Natural killer cell treated with Interleukin-12 subunit alpha and Interleukin-12 subunit beta and Interleukin-15 and Interleukin-18, amount 100 ng/mL, for 72 hours (primary cell): ENCODE measurements at regions not wholly inside any gene's neighbourhood (a gene's known extent, or its start where the extent isn't known, plus 50 kb on each side); places are given as distances from the start of the nearest gene placed in this dataset.

Source experiments
- ATAC-seq, 2 donors: fragments of 150-1000 bp; cut with Tn5 transposase in 1 of 2; sonication (Bioruptor Pico), chemical (Tn5 transposase) in 1 of 2; 2 replicates each; pipeline ENCODE4 v1.10.0; 2021
- DNase-seq: peaks from one replicate; pipeline ENCODE4 v3.0.0; 2022; ENCODE audit warnings: low spot score
- H3K27ac Mint-ChIP-seq, 2 donors: 1 replicate in 1 of 2; 2 replicates in 1 of 2; pipeline ENCODE4 v1.8.0; 2022; ENCODE audit warnings: mixed read lengths in 2 of 2, mild to moderate bottlenecking in 1 of 2, moderate library complexity in 1 of 2
- H3K27me3 Mint-ChIP-seq, 2 donors: 1 replicate in 1 of 2; 2 replicates in 1 of 2; pipeline ENCODE4 v1.8.0; 2022; ENCODE audit warnings: mixed read lengths in 2 of 2
- H3K36me3 Mint-ChIP-seq: one replicate; pipeline ENCODE4 v1.8.0; 2022; ENCODE audit warnings: mixed read lengths
- H3K4me1 Mint-ChIP-seq, 2 donors: 1 replicate in 1 of 2; 2 replicates in 1 of 2; pipeline ENCODE4 v1.8.0; 2022; ENCODE audit warnings: low read depth in 2 of 2, mixed read lengths in 2 of 2, mild to moderate bottlenecking in 1 of 2
- H3K4me3 Mint-ChIP-seq: one replicate; pipeline ENCODE4 v1.8.0; 2022; ENCODE audit warnings: mixed read lengths
- H3K9me3 Mint-ChIP-seq: 2 replicates; pipeline ENCODE4 v1.8.0; 2022; ENCODE audit warnings: mixed read lengths

DNA sequence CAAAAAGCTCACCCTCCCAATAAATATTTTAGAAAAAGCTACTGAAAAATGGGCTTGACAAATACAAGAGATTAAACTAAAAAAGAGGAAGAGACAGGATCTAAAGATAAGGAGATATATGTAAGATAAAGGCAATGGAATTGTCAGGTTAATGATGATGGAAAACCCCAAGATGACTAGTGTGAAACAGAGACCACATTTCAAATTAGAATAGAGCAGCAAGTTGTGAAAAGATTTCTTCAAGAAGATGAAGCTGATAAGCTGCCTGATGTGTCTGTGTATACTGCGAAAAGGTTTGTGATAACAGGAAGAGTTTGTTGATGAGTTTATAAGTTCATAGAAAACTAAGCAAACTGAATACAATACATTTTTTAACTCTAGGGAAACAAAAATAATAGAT, 840.1 kb upstream of the SLITRK5 start:
- DNase-seq, result no peak
- H3K9me3 Mint-ChIP-seq, result peaks cover 7% of the 10 kb centered on the region
- no peaks in the 10 kb centered on the region for H3K4me1 Mint-ChIP-seq
- H3K27ac Mint-ChIP-seq, result no peak overlapping the region
- ATAC-seq, result no peak
- H3K4me3 Mint-ChIP-seq, result no peak overlapping the region
- H3K36me3 Mint-ChIP-seq, result peaks cover 6% of the 10 kb centered on the region
- no peaks in the 10 kb centered on the region for H3K27me3 Mint-ChIP-seq

DNA sequence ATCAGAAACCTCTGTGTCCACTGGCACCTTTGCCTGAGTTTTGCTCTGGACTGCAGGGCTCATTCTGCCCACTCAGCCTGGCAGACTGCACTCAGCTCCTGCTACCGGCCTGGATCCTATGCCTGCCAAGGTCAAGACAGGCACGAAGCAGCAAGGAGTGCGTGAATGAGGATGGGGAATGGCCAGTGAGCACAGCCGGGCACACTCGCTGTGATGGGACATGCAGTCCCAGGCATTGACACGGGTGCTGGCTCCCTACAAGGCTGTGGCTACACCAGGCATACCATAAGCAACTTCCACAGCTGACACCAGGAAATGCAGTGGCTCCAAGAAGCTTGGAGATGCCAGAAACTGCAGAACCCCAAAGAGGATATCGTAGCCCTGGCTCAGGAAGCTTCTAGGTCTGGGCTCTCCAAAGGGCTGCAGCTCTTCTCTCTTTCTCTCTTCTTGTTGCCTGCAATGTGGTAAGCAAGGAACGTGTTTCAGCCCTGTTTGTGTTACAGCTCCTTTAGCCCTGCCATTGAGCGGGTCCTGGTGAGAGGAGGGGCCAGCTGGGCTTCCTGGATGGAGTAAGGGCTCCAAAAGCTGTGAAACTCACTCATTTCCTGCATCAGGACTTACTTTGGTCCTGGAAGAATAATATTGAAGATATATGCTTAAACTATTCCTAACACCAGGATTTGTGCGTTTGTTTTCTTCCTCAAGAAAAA, 832.6 kb upstream of the SLITRK5 start:
- DNase-seq (no peak), ATAC-seq (no peak)
- Mint-ChIP-seq H3K4me3 (no peak overlapping the region), H3K4me1 (no peaks in the 10 kb centered on the region), H3K27ac (no peak overlapping the region), H3K27me3 (no peaks in the 10 kb centered on the region), H3K36me3 (peaks cover 12% of the 10 kb centered on the region), H3K9me3 (peaks cover 16% of the 10 kb centered on the region)

DNA sequence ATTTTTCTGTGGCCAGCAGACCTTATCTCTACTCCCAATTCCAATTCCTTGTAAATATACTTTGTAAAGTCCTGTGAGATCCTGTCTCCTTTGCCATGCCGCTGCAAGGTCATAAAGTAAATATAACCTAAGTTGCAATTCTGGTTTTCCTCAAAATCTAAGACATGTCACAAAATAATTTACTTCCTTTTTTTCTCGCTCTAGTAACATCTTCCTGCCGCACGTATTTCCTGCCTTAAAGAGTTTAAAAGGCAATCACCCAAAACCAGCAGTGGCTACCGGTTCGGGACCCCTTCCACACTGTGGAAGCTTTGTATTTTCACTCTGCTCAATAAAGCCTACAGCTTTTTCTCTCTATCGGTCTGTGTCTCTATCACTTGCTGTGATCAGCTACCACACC, 832.0 kb upstream of the SLITRK5 start:
- Mint-ChIP-seq H3K4me3 (no peak overlapping the region), H3K27me3 (no peaks in the 10 kb centered on the region), H3K9me3 (peaks cover 16% of the 10 kb centered on the region), H3K27ac (no peak overlapping the region), H3K36me3 (peaks cover 12% of the 10 kb centered on the region), H3K4me1 (no peaks in the 10 kb centered on the region)
- no peak for DNase-seq
- no peak for ATAC-seq

DNA sequence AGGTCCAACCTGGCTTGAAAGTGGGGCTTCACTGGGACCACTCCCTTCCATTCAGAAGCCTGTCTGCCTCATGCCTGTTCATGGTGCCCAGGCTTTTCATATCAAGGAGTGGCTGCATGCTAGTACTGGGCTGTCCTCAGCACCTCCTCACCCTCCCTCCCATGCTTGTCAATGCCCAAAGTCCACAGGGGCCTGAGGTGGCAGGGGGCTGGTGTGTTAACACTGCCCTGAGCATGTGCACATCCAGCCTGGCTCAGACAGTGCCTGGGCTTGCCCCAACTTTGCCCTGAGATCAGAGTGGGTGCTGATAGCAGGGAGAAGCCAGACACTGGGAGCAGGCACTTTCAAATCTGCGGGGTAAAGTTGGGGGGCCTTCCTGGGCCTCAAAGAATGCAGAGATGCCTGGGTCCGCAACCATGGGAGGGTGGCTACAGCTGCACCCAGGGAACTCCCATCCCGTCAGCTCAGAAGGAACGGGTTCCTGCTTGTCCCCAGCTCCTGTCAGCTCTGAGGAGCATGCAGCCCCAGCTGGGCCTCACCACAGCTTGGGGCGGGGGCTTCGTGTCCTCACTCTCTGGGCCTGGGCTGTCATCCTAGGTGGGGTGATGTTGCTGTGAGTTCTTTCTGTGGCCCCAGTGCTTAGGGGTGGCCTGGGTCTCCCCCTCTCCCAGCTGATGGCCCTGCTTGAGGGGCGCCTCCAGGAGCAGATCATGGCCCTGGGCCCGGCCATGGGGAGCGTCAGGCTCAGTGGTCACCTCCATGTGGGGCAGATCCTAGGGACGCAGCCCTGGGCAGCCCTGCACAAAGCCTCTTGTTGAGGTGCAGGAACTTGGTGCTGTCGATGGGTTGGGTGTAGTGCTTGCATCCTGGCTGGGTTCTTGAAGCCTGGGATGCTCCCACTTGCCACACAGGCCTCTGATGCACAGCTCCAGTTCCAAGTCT, 830.6 kb upstream of the SLITRK5 start:
- peaks cover 13% of the 10 kb centered on the region for H3K9me3 Mint-ChIP-seq
- DNase-seq (no peak), ATAC-seq (peak in 1 of 2 donors; percentile 17)
- no peak overlapping the region for H3K4me3 Mint-ChIP-seq
- H3K36me3 Mint-ChIP-seq, result peaks cover 8% of the 10 kb centered on the region
- H3K27me3 Mint-ChIP-seq, result no peaks in the 10 kb centered on the region
- no peaks in the 10 kb centered on the region for H3K4me1 Mint-ChIP-seq
- no peak overlapping the region for H3K27ac Mint-ChIP-seq

DNA sequence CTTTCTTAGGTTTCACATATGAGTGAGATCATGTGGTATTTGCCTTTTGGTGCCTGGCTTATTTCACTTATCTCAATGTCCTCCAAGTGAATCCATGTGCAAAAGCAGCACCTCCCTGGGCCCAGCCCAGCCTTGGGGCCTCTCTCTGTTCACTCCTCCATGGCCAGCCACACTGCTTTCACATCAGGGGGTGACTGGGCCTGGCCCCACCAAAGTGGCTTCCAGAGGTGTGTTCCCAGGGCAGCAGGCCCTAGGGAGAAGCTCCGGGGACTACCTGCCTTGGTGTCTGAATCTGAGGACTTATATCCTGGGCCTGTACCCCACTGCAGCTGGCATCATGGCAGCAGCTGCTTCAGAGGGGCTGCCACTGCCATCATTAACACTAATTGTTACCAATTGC, 829.9 kb upstream of the SLITRK5 start:
- DNase-seq (no peak), ATAC-seq (no peak)
- Mint-ChIP-seq H3K36me3 (peaks cover 6% of the 10 kb centered on the region), H3K27ac (no peak overlapping the region), H3K4me1 (no peaks in the 10 kb centered on the region), H3K9me3 (peaks cover 10% of the 10 kb centered on the region), H3K27me3 (no peaks in the 10 kb centered on the region), H3K4me3 (no peak overlapping the region)

DNA sequence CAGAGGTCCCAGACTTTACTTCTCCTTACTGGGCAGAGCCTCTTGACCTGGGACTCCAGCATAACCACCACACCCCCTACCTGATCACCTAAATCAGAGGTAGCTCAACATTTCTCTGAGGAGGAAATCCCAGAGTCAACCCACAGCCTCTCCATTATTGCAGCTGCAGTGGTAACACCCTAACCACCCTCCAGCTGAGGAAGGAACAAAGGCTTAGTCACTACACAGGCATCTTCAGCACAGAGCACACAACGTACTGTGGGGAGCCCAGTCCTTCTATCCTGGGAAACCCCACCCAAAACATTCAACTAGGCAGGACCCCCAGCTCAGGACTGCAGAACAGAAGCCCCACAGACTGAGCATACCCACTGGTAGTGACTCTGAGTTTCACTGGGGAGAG, 824.7 kb upstream of the SLITRK5 start:
- H3K36me3 Mint-ChIP-seq, result no peaks in the 10 kb centered on the region
- H3K4me3 Mint-ChIP-seq, result no peak overlapping the region
- ATAC-seq, result no peak
- H3K9me3 Mint-ChIP-seq, result peaks cover 9% of the 10 kb centered on the region
- DNase-seq, result no peak
- no peak overlapping the region for H3K27ac Mint-ChIP-seq
- H3K4me1 Mint-ChIP-seq, result no peaks in the 10 kb centered on the region
- H3K27me3 Mint-ChIP-seq, result no peaks in the 10 kb centered on the region

DNA sequence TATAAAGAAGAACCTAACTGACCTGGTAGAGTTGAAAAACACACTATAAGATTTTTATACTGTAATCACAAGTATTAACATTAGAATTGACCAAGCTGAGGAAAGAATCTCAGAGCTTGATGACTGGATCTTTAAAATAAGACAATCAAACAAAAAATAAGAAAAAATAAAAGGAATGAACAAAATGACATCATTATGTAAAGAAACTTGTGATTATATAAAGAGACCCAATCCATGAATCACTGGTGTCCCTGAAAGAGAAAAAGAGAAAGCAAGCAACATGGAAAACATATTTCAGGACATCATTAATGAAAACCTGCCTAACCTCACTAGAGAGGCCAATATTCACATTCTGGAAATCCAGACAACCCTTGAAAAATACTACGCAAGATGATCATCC, 822.5 kb upstream of the SLITRK5 start:
- H3K9me3 Mint-ChIP-seq, result peaks cover 15% of the 10 kb centered on the region
- ATAC-seq, result no peak
- H3K27me3 Mint-ChIP-seq, result no peaks in the 10 kb centered on the region
- no peak overlapping the region for H3K27ac Mint-ChIP-seq
- DNase-seq, result no peak
- no peaks in the 10 kb centered on the region for H3K36me3 Mint-ChIP-seq
- no peaks in the 10 kb centered on the region for H3K4me1 Mint-ChIP-seq
- no peak overlapping the region for H3K4me3 Mint-ChIP-seq

DNA sequence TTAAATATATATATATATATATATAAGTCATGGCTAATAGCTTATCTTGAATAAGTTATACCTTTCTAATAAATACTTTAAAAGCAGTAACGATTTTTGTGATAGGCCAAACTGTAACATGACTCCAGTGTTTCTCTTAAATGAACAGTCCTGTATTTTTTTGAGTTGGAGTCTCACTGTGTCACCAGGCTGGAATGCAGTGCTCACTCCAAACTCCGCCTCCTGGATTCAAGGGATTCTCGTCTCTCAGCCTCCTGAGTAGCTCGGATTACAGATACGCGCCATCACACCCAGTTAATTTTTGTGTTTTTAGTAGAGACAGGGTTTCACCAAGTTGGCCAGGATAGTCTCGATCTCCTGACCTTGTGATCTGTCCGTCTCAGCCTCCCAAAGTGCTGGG, 814.2 kb upstream of the SLITRK5 start:
- DNase-seq (no peak), ATAC-seq (no peak)
- Mint-ChIP-seq H3K4me3 (no peak overlapping the region), H3K27me3 (no peaks in the 10 kb centered on the region), H3K27ac (no peak overlapping the region), H3K36me3 (no peaks in the 10 kb centered on the region), H3K9me3 (peaks cover 8% of the 10 kb centered on the region), H3K4me1 (no peaks in the 10 kb centered on the region)

DNA sequence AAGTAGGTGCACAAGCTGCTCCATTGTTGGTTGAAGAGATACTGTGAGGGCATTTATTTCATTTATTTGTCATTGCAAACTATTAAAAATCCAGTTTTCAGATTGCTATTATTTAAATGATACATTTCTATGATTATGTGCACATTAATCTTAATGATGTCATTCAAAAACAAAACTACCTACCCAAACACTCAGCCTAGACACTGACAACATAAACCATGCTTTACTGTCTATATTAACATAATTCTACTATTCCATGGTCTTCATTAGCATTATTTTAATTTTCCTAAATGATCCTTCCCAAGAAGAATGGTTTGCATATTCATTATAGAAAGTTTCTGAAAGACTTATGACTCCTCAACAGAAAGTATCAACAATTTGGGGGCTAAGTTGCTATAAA, 813.0 kb upstream of the SLITRK5 start:
- H3K36me3 Mint-ChIP-seq, result no peaks in the 10 kb centered on the region
- no peaks in the 10 kb centered on the region for H3K27me3 Mint-ChIP-seq
- H3K4me3 Mint-ChIP-seq, result no peak overlapping the region
- ATAC-seq, result no peak
- H3K9me3 Mint-ChIP-seq, result peaks cover 6% of the 10 kb centered on the region
- H3K27ac Mint-ChIP-seq, result no peak overlapping the region
- no peak for DNase-seq
- no peaks in the 10 kb centered on the region for H3K4me1 Mint-ChIP-seq

DNA sequence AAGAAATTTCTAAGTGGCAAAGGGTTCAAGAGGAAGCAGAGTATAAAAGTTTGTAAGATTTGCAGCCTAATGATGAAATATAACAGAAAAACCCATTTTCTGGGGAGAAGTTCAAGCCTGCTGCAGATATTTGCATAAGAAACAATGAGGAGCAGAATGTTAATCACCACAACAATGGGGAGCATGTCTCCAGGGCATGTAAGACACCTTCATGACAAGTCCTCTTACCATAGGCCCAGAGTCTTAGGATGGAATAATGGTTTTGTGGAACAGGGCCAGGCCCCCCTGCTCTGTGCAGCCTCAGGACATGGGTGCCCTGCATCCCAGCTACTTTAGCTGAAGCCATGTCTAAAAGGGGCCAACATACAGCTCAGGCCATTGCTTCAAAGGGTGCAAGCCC, 809.0 kb upstream of the SLITRK5 start:
- DNase-seq (no peak), ATAC-seq (no peak)
- no peaks in the 10 kb centered on the region for H3K36me3 Mint-ChIP-seq
- peaks cover 8% of the 10 kb centered on the region for H3K9me3 Mint-ChIP-seq
- no peak overlapping the region for H3K4me3 Mint-ChIP-seq
- H3K27ac Mint-ChIP-seq, result no peak overlapping the region
- no peaks in the 10 kb centered on the region for H3K4me1 Mint-ChIP-seq
- H3K27me3 Mint-ChIP-seq, result no peaks in the 10 kb centered on the region

DNA sequence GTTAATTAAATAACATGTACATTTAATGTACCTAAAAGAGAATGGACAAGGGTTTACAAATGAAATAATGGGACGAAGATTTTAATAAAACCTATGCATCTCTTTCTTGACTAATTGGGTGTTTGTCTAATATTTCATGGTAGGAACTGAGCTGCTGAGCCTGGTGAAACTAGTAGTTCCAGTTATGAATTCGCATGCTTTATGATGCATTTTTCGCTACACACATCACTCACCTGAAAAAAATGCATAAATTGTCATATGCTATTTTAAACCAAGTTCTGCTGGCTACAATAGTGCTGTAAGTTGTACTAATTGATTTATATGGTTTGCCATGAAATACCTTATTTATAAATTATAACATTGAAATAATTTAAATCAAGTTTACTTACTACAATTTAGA, 806.8 kb upstream of the SLITRK5 start:
- Mint-ChIP-seq H3K27me3 (no peaks in the 10 kb centered on the region), H3K4me1 (no peaks in the 10 kb centered on the region), H3K27ac (no peak overlapping the region), H3K4me3 (no peak overlapping the region), H3K9me3 (peaks cover 8% of the 10 kb centered on the region), H3K36me3 (no peaks in the 10 kb centered on the region)
- ATAC-seq (no peak), DNase-seq (no peak)

DNA sequence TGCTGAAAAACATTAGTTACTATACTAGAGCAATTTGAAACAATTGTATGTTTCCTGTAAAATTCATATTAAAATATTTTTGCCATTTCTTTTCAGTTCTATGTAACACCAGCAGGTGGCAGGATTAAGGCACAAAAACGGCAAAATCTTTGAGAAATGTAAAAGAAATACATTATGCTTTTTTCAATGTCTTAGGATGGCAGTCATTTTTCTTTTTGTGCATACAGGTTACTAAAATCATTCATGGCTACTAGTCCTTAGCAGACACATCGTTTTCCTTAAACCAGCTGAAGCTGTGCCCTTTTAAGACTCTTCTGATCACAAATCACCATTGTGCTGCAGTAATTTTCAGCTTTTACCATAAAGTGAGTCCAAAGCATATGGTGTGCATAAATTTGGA, 800.7 kb upstream of the SLITRK5 start:
- Mint-ChIP-seq H3K27ac (no peak overlapping the region), H3K27me3 (no peaks in the 10 kb centered on the region), H3K36me3 (no peaks in the 10 kb centered on the region), H3K9me3 (no peaks in the 10 kb centered on the region), H3K4me1 (no peaks in the 10 kb centered on the region), H3K4me3 (no peak overlapping the region)
- DNase-seq, result no peak
- no peak for ATAC-seq

DNA sequence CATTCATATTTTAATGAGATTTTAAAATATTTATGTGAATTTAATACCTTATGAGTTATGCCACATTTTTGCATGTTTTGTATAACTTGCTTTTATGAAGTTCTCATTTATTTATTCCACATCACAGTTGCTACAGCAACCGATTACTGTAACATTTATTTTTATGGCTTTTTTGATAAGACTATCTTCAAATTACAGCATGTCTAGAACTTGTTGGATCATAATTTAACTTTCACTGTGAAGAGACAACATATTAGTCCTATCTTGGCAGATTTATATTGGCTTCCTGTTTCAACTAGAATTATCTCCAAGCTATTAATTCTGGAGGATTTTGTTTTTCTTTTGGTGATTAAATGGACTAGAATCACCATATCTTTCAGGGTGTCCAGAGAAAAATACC, 793.7 kb upstream of the SLITRK5 start:
- H3K4me3 Mint-ChIP-seq, result no peak overlapping the region
- H3K9me3 Mint-ChIP-seq, result peaks cover 2% of the 10 kb centered on the region
- ATAC-seq, result no peak
- no peak overlapping the region for H3K27ac Mint-ChIP-seq
- H3K36me3 Mint-ChIP-seq, result no peaks in the 10 kb centered on the region
- no peaks in the 10 kb centered on the region for H3K27me3 Mint-ChIP-seq
- no peak for DNase-seq
- H3K4me1 Mint-ChIP-seq, result no peaks in the 10 kb centered on the region

DNA sequence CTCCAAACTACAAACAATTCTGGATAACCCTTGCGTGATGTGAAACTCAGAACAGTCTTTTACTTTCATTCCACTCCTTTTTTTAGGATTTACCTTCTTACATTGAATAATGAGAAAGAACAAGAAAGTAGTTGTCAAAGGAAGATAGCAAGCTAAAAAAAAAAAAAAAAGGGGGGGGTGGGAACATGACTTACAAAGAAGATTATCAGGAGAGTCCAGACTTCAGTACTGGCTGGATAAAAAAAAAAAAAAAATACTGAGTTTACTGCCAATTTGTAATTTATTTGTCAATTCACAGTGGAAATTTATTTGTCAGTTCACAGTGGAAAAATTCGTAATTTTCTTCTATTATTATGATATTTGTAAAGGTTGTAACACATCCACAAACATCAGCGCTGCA, 792.4 kb upstream of the SLITRK5 start:
- DNase-seq, result no peak
- Mint-ChIP-seq H3K36me3 (no peaks in the 10 kb centered on the region), H3K27me3 (no peaks in the 10 kb centered on the region), H3K4me1 (no peaks in the 10 kb centered on the region), H3K9me3 (peaks cover 6% of the 10 kb centered on the region), H3K27ac (no peak overlapping the region), H3K4me3 (no peak overlapping the region)
- ATAC-seq, result no peak
